Fibroblast of skin of back (primary cell): ENCODE measurements at regions not wholly inside any gene's neighbourhood (a gene's known extent, or its start where the extent isn't known, plus 50 kb on each side); places are given as distances from the start of the nearest gene placed in this dataset.
"Not testable (repeated sequence)": the region's sequence is repeated elsewhere in the genome, so short reads cannot be mapped to it uniquely, and the experiment has no call there.

Experiments used
- DNase-seq: peaks from one replicate; pipeline ENCODE4 v3.0.0-alpha.2; 2013

DNA sequence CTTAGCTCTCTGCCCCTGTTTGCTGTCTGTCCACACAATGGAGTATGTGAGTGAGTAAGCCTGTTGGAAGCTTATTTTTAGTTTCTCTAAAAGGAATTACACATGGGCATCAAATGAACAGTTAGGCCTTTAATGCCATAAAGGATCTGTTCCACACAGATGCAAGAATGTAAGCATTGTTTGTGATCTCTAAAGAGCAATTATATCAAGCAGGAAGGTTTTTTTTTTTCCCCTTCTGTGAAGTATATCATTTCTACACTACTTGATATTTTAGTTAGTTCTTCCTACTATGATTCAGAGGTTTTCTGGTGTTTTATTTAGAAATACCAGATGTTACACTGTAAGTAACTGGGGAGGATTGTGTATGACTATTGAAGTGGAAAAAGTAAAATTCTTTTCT is 627.5 kb downstream of the COL12A1 start:
- peak; percentile 67 for DNase-seq

GRCh38 chr6:74577619-74578018 is 628.2 kb downstream of the COL12A1 start:
- no peak for DNase-seq

DNA sequence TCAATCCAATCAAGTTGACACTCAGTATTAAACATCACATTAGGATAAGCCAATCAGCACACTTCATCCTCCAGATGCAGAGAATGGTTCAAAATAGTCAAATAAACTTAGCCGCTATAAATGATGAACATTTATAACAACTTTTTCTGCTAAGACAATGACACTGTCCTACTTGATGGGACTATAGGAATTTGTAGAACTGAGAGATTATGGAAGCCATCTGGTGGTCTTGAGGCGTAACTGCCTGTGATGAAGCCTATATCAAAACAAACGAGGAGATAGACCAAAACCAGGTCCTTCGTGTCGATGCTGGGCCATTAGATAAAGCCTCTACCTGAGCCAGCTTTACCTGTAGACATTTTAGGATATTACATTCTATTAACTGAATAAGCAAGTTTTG is 631.1 kb downstream of the COL12A1 start:
- peak; percentile 45 for DNase-seq

GRCh38 chr6:74573613-74574012 is 632.2 kb downstream of the COL12A1 start:
- DNase-seq: no peak

GRCh38 chr6:74570044-74570443 is 635.8 kb downstream of the COL12A1 start:
- DNase-seq: no peak

DNA sequence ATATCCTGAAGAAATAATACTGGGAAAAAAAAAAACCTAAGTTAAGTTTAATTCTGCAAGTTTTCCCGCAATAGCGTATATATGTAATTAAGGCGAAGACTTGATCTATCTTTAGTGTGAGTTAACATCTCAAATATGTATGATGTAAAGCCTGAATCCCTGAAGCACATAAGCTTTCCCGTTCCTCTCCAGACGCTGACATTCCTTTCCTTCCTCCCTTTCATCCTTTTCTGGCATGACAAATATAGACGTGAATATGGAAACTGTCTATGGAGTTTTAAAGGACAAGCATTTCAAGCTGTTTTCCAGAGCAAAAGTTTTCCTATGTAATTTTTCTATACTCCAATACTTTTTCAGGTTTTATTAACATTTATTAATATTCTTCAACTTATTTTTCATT is 637.0 kb downstream of the COL12A1 start:
- peak; percentile 90 for DNase-seq

DNA sequence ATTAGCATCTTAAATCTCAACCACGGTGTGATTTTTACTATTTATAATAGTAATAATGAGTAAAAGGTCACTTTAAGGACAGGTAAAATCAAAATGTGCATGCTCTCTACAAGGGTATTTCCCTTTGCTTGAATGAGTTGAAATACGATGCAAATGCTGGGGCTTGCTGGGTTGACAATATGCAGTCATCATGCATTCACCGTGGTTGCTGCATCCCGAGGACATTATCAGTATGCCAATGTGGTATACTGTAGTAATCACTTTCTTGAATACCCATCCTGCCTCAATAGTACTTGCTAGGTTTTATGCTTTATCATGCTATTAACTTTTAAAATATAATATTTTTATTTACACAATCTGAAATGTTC is 637.9 kb downstream of the COL12A1 start:
- DNase-seq: not testable (repeated sequence)

DNA sequence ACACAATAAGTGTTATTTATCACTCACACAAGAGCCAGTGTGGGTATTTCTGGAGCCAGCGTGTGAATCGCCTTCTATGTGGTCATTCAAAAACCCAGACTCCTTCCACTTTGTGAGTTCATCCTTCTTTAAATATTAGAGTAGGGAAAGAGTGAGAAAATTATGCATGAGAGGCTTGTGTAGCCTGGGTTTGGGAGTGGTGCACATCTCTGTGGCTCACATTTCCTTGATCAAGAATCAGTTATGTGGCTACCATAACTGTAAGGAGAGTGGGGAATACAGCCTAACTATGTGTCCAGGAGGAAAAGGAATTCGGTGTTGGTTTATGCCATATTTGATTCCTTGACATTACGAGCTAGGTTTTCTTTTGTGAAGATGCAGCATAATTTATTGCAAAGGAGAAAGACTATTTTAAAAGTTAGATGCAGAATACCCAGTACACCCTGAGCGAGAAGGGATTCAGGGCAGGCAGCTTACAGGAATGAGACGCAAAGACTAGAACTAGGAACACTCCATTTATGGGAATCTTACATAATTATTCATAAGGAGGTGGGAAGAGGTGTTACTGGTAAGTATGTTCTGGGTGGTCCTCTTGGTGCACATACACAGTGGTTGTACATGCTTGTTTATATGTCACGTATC is 638.5 kb downstream of the COL12A1 start:
- no peak for DNase-seq

DNA sequence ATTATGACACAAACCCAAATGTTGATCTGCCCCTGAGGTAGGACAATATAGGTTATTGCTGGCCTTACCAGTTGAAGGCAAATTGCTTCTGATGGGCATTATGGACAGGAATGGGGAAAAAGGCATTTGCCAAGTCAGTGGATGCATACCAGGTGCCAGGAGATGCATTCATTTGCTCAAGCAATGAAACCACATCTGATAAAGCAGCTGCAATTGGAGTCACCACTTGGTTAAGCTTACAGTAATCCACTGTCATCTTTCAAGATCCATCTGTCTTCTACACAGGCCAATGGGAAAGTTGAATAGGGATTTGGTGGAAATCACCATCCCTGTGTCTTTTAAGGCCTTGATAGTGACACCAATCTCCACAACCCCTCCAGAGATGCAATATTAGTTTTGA is 648.6 kb downstream of the COL12A1 start:
- DNase-seq: no peak

DNA sequence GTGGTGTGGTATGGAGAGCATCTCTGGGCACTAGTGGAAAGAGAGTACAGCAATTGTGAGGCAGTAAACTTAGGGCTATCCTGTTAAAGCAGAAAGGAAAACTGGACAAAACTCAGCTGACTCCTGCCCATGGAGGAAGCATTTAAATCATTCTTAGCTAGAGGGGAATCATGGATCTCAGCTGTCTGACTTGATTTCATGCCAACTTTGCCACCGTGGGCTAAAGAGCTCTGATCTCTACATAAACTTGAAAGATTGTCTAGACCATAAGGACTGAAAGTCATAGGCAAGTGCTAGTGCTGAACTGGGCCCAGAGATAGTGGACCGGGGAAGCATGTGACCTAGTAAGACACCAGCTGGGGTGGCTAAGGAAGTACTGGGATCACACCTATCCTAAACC is 651.8 kb downstream of the COL12A1 start:
- no peak for DNase-seq

DNA sequence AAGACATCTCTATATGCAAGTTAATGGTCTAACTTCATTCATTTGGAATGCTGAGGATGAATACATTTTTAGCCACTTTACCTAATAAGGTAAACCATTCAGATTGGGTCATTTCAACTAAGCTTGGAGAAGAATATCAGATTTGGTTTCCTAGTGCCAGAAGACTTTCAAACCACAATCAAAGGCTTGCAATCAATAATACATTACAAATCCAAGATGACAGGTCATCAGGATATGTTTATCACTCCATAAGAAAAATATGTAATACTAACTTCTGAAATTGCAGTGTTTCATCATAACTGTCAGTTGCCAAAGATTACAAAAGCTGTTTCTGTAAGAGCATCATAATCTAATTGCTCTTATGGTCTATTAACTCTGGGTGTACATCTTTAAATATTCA is 654.0 kb downstream of the COL12A1 start:
- peak; percentile 82 for DNase-seq

- peak; percentile 20 for DNase-seq
Observed at GRCh38 chr6:74550821-74551220, 655.0 kb downstream of the COL12A1 start.

GRCh38 chr6:74549746-74550145 is 656.1 kb downstream of the COL12A1 start:
- no peak for DNase-seq

DNA sequence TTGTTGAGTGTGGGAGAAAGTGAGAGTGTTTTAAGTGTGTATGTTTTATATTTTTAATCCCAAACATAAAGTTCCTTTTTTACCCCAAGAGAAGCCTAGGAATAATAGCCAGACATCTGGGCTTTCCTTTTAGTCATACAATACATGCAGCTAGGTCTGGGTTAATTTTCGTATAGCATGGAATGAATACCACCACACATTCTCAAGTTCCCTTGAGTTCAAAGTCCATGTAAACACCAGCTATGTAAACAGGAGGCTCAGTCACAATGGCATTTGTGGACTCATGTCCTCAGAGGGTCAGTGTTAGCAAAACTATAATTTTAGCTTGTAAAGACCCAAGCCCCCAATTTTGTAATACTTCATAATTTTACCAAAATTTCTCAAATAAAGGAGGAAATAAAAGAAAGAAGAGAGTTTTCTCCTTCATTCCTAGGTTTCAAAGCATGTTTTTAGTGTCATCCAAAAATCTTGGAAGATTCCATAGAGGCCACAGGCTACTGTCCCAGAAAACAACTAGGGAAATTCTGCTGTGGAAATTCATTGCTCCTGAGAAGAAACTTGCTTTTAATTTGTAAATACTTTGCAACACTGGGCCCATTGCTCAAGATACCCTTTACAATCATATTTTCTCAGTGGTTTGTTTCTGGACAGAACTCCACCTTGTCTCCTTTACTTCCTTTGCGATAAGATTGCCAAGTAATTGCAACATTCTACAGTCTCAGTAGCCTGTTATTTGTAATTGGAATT is 671.2 kb downstream of the COL12A1 start:
- DNase-seq: peak; percentile 65

DNA sequence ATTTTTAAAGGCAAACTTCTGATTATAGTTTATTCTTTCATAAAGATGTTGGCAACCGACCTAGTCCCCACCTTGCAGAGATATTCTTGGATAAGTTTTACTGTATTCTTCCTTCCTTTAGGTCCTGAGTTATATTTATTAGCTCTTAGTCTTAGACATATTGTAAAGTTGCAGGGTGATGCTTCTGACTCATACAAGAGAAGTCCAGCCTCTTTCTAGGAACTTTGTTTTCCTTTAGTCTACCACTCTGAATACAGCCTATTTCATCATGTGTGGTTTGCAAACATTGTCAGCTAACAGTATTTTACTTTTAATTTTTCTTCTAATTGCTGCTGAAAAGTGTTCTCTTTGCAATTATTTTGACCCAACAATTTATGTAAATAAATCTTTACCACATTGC is 686.7 kb downstream of the COL12A1 start:
- DNase-seq: peak; percentile 80

DNA sequence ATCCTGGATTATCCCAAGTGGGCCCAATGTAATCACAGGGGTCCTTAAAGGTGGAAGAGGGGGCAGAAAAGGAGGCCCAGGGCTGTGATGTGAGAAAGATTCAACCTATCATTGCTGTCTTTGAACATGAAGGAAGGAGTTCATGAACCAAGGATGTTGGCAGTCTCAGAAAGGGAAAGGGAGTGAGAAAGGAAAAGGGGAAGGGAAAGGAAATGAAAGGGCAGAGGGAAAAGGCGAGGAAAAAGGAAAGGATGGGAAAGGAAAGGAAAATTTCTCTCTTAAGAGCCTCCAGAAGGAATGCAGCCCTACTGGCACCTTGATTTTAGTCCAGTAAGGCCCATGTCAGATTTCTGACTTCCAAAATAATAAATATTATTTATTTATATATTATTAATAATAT is 687.8 kb downstream of the COL12A1 start:
- no peak for DNase-seq

GRCh38 chr6:74510878-74511277 is 695.0 kb downstream of the COL12A1 start:
- peak; percentile 52 for DNase-seq

DNA sequence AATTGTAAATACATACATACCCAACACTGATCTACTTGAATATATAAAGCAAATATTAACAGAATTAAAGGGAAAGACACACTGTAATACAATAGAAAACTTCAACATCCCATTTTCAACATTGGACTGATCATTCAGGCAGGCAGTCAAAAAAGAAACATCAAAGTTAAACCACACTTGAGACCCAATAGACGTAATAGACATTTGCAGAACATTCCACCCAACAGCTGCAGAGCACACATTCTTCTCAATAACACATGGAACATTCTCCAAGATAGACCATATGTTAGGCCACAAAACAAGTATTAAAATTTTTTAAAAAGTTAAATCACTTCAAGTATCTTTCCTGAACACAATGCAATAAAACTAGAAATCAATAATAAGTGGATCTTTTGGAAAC is 698.2 kb downstream of the COL12A1 start:
- no peak for DNase-seq

GRCh38 chr6:74505391-74505790 is 700.5 kb downstream of the COL12A1 start:
- DNase-seq: no peak

- DNase-seq: no peak
Observed at GRCh38 chr6:74504941-74505340, 700.9 kb downstream of the COL12A1 start.

DNA sequence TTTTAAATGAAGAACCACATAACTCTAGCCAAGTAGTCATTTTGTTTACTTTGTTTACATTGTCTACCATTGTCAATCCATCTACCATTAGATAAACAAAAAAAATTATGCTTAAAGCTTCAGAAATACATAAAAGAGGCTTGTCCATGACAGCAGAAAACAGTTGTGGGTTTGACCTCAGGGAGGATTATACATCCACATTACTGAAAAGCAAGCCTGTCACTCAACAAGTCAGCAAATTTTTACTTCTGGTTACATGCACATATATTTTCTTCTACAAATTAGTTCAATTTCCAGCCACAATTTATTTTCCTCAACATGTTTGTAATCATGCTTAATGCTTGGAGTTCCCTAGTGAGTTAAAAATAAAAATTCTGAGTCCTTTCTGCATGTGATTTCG is 713.3 kb downstream of the COL12A1 start:
- no peak for DNase-seq

DNA sequence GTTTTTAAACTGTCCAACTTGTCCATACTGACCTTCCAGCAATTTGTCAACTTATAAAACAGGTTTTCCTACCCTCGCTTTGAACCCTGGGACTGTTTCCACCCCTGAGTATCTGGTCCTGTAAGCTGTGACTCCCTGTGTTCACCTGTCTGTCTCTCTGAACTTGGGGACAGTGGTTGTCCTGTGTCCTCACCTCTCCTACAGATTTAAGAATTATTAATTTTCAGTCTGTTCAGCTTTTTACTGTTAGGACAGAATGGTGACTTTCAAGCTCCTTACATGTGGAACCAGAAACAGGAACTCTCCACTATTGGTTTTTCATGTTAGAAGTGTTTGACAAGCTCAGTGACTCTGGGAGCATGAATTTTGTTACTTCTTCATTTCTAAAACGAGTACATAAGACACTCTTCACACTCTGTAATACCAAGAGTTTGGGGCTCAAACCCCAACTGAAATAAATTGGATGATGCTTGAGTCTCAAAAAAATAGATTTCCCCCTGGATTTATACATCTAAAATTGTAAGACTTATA is 713.9 kb downstream of the COL12A1 start:
- no peak for DNase-seq

DNA sequence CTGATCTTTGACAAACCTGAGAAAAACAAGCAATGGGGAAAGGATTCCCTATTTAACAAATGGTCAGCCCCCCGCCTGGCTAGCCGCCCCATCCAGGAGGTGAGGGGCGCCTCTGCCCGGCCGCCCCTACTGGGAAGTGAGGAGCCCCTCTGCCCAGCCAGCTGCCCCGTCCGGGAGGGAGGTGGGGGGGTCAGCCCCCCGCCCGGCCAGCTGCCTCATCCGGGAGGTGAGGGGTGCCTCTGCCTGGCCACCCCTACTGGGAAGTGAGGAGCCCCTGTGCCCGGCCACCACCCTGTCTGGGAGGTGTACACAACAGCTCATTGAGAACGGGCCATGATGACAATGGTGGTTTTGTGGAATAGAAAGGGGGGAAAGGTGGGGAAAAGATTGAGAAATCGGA is 717.1 kb downstream of the COL12A1 start:
- not testable (repeated sequence) for DNase-seq

DNA sequence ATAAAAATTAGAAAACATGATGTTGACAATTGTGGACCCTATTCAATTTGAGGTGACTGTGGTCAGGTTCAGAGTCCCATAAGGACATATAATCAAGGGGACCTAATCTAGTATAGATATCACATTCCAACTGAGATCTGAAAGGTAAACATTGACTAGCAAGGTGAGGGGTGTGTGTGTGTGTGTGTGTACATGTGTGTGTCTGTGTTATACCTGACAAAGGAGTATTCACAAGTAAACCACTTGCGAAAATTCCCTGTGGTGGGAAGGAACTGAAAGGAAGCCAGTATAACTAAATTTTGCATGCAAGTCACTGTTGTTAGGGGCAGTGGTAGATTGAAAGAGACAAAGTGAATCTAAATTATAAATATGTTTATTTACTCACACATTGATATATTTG is 723.7 kb downstream of the COL12A1 start:
- DNase-seq: no peak
